GM10266 (cell line): ENCODE measurements at regions not wholly inside any gene's neighbourhood (a gene's known extent, or its start where the extent isn't known, plus 50 kb on each side); places are given as distances from the start of the nearest gene placed in this dataset.

ENCODE experiments used
- DNase-seq: peaks from one replicate; pipeline ENCODE4 v3.0.0; 2012; ENCODE audit errors: extremely low spot score
- TF ChIP-seq, protein P1 (sequence below): IDR thresholded peaks from 2 replicates; pipeline ENCODE4 v1.5.1; 2012; ENCODE audit warnings: mild to moderate bottlenecking, low read depth; ENCODE audit not compliant: control insufficient read depth, insufficient read depth; ENCODE audit errors: missing control alignments

- DNase-seq: no peak
- TF ChIP-seq, protein P1, sequence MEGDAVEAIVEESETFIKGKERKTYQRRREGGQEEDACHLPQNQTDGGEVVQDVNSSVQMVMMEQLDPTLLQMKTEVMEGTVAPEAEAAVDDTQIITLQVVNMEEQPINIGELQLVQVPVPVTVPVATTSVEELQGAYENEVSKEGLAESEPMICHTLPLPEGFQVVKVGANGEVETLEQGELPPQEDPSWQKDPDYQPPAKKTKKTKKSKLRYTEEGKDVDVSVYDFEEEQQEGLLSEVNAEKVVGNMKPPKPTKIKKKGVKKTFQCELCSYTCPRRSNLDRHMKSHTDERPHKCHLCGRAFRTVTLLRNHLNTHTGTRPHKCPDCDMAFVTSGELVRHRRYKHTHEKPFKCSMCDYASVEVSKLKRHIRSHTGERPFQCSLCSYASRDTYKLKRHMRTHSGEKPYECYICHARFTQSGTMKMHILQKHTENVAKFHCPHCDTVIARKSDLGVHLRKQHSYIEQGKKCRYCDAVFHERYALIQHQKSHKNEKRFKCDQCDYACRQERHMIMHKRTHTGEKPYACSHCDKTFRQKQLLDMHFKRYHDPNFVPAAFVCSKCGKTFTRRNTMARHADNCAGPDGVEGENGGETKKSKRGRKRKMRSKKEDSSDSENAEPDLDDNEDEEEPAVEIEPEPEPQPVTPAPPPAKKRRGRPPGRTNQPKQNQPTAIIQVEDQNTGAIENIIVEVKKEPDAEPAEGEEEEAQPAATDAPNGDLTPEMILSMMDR: no peak
Observed at GRCh38 chr15:93250209-93250608, 161.2 kb upstream of the RGMA start.

GRCh38 chr15:93249623-93250022 is 160.6 kb upstream of the RGMA start:
- no peak for DNase-seq
- TF ChIP-seq, protein P1: no peak

- TF ChIP-seq, protein P1: no peak
Observed at GRCh38 chr15:93247466-93248121, 158.6 kb upstream of the RGMA start.

GRCh38 chr15:93246266-93247242 is 157.5 kb upstream of the RGMA start:
- TF ChIP-seq, protein P1: no peak
- no peak for DNase-seq

More at GRCh38 chr15:93247466-93248121, 158.6 kb upstream of the RGMA start:
- DNase-seq: no peak

GRCh38 chr15:93245661-93246042 is 156.6 kb upstream of the RGMA start:
- TF ChIP-seq, protein P1: no peak
- no peak for DNase-seq

DNA sequence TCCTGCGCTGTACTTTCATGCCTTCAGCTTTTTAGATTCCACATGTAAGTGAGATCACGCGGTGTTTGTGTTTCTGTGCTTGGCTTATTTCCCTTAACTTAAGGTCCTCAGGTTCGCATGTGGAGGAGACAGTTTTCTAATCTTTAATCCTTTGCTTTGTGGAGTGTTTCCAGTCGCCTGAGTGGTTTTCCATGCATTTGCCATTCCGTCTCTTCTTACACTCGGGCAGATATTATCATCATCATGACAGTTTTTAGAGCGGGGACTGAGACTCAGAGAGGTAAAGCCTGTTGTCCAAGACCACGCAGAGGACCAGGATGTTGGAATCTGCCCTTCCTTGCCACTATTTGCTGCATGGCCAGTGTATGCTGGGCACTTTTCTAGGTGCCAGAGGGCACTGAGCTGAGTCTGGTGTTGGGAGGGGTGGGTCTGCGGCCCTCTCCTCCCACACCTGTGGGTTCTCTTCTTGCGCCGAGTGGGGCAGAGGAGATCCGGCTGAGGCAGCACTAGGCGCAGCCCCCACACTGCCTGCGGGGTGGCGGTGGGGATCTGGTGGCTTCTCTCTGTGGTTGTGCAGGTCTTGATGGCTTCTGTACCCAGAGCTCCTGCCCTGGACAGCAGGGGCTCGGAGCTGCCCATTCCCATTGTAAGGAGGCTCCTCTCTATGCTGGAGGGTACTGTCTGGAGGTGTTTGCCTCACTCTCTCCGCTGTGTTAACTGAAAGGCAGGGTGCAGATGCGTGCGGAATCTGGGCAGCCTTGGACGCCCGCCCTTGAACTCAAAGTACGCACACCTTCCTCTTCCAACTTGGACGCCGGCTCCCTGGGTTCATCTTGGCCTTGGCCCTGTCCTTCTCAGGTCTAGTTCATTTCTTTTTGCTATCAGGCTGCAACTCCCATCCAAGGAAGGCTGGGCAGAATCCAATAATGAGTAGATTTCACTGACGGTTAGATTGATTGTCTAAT is 156.0 kb upstream of the RGMA start:
- TF ChIP-seq, protein P1: no peak
- DNase-seq: no peak
